A549 (cell line): ENCODE measurements at regions not wholly inside any gene's neighbourhood (a gene's known extent, or its start where the extent isn't known, plus 50 kb on each side); places are given as distances from the start of the nearest gene placed in this dataset.

Experiments used
- ATAC-seq, 2 experiments: fragments of 200-7000 bp in 1 of 2; fragments of >200 bp in 1 of 2; cut with Nextera tagmentation in 1 of 2; cut with Tn5 transposase in 1 of 2; 3 replicates each; pipeline versions ENCODE4 v1.8.0 to v1.9.1; 2018 to 2020; ENCODE audit warnings: mild to moderate bottlenecking in 1 of 2, moderate library complexity in 1 of 2
- CTCF ChIA-PET: fragments of 300-600 bp; sonication (Branson Sonifier 250); formaldehyde crosslinking; extraction: SDS; loops from one replicate; lab custom pipeline; 2021; ENCODE audit warnings: antibody characterized with exemption, inconsistent platforms; lab: Yijun Ruan, JAX
- POLR2A ChIA-PET: fragments of 350-600 bp; formaldehyde crosslinking; extraction: SDS; loops from one replicate; lab custom pipeline; 2021; ENCODE audit warnings: antibody characterized with exemption, inconsistent platforms; lab: Yijun Ruan, JAX
- DNase-seq, 2 experiments: peaks; one replicate each; pipeline versions ENCODE4 v3.0.0 to v3.0.0-alpha.2; 2011 to 2016; ENCODE audit warnings: low read depth in 1 of 2, low spot score in 1 of 2
- FAIRE-seq: peaks from 2 replicates; lab custom pipeline; 2011; peaks lifted over from hg19 to GRCh38; lab: Jason Lieb, UNC
- H3K27ac ChIP-seq, 2 experiments: fragments of >200 bp; sonication (Bioruptor Twin); formaldehyde crosslinking; 3 replicates each; pipeline ENCODE4 v1.5.1; 2016 to 2017
- H3K4me1 ChIP-seq: fragments of >200 bp; sonication (Bioruptor Twin); formaldehyde crosslinking; 3 replicates; pipeline ENCODE4 v1.6.1; 2016
- H3K4me2 ChIP-seq: fragments of >200 bp; sonication (Bioruptor Twin); formaldehyde crosslinking; 3 replicates; pipeline ENCODE4 v1.6.1; 2016
- H3K4me3 ChIP-seq: fragments of >200 bp; sonication (Bioruptor Twin); formaldehyde crosslinking; 3 replicates; pipeline ENCODE4 v1.5.1; 2016
- H3K9me3 ChIP-seq: fragments of >200 bp; sonication (Bioruptor Twin); formaldehyde crosslinking; 3 replicates; pipeline ENCODE4 v1.6.1; 2016
- CBX2 ChIP-seq: fragments of 200-600 bp; sonication (generic); IDR thresholded peaks from 2 replicates; pipeline ENCODE4 v1.6.1; 2016; ENCODE audit warnings: low read depth, mild to moderate bottlenecking, borderline replicate concordance
- CBX8 ChIP-seq: fragments of 200-600 bp; sonication (generic); IDR thresholded peaks from 2 replicates; pipeline ENCODE4 v1.6.1; 2016
- EHF ChIP-seq: fragments of 250-450 bp; sonication (Bioruptor Pico); IDR thresholded peaks from 2 replicates; pipeline ENCODE4 v1.5.0; 2020; ENCODE audit warnings: mild to moderate bottlenecking
- HOXA7 ChIP-seq: fragments of 250-450 bp; sonication (Bioruptor Pico); IDR thresholded peaks from 2 replicates; pipeline ENCODE4 v1.5.0; 2020; ENCODE audit warnings: mild to moderate bottlenecking, moderate library complexity
- HOXB5 ChIP-seq: fragments of 250-450 bp; sonication (Bioruptor Pico); IDR thresholded peaks from 2 replicates; pipeline ENCODE4 v1.5.0; 2020; ENCODE audit warnings: mild to moderate bottlenecking, moderate library complexity
- JUN ChIP-seq, 2 experiments: fragments of >200 bp; sonication (Bioruptor Twin); formaldehyde crosslinking; IDR thresholded peaks; 2 replicates in 1 of 2; 3 replicates in 1 of 2; pipeline ENCODE4 v1.6.1; 2016 to 2017
- JUNB ChIP-seq: fragments of >200 bp; sonication (Bioruptor Twin); formaldehyde crosslinking; IDR thresholded peaks from 2 replicates; pipeline ENCODE4 v1.6.1; 2016
- MAFK ChIP-seq: fragments of 450-650 bp; IDR thresholded peaks from 2 replicates; pipeline ENCODE4 v1.6.1; 2014; ENCODE audit not compliant: partially characterized antibody
- NFE2L2 ChIP-seq: fragments of 150-350 bp; conservative IDR thresholded peaks from 2 replicates; pipeline ENCODE4 v1.6.1; 2014; ENCODE audit warnings: low read length
- PHF8 ChIP-seq: fragments of 200-600 bp; sonication (generic); IDR thresholded peaks from 2 replicates; pipeline ENCODE4 v1.6.1; 2016; ENCODE audit warnings: low read depth, mild to moderate bottlenecking, antibody characterized with exemption, moderate library complexity, borderline replicate concordance
- RARB ChIP-seq: fragments of 250-450 bp; sonication (Bioruptor Pico); IDR thresholded peaks from 2 replicates; pipeline ENCODE4 v1.8.0; 2021; ENCODE audit warnings: mild to moderate bottlenecking, moderate library complexity
- SMC3 ChIP-seq: fragments of >200 bp; sonication (Bioruptor Twin); formaldehyde crosslinking; IDR thresholded peaks from 3 replicates; pipeline ENCODE4 v1.6.1; 2018; ENCODE audit warnings: inconsistent platforms
- TFCP2L1 ChIP-seq: fragments of 250-450 bp; sonication (Bioruptor Pico); IDR thresholded peaks from 2 replicates; pipeline ENCODE4 v1.5.0; 2021; ENCODE audit warnings: mild to moderate bottlenecking
- WGBS: methylation state at CpG from one replicate; pipeline ENCODE4 v1.1.6; 2017; ENCODE audit errors: missing lambda C conversion rate; 5-methylcytosine and 5-hydroxymethylcytosine counted together
- TF ChIP-seq, protein P1 (sequence below): fragments of 250-450 bp; sonication (Bioruptor Pico); IDR thresholded peaks from 2 replicates; pipeline ENCODE4 v1.5.0; 2021; ENCODE audit warnings: mild to moderate bottlenecking, moderate library complexity, borderline replicate concordance
- TF ChIP-seq, protein P2 (sequence below): fragments of 200-600 bp; sonication (generic); IDR thresholded peaks from 2 replicates; pipeline ENCODE4 v1.6.1; 2016; ENCODE audit warnings: antibody characterized with exemption, mild to moderate bottlenecking, moderate library complexity
- TF ChIP-seq, protein P3 (sequence below): fragments of 150-350 bp; IDR thresholded peaks from 2 replicates; pipeline ENCODE4 v1.6.1; 2014; ENCODE audit warnings: low read depth, mild to moderate bottlenecking, low read length

DNA sequence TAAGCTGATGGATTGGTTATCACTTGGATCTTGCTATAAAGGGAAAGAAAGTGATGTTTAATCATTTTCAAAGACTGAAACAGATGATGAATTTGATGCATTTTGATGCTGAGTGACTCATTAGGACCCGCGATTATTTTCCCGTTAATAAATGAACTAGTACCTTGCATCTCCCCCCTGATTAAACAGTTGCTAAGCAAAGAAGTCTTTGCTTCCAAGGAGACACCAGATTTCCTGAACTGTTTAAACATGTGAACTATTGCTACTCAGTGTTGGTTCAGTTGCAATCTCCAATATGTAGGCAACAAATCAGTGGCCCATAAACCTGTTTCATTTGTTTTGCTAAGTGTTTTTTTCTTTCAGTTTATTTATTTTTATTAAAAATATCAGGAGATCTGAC, 375.2 kb downstream of the AACS start:
- POLR2A ChIA-PET: no interaction called here
- no peak for FAIRE-seq
- no peaks in the 10 kb centered on the region for H3K9me3 ChIP-seq
- TF ChIP-seq HOXB5 (CRISPR knock-in tag): no peak
- H3K4me2 ChIP-seq: no peak overlapping the region
- 0% methylated on average over 3 of the region's 3 CpGs for WGBS
- no peak overlapping the region for H3K27ac ChIP-seq
- H3K4me3 ChIP-seq: no peak overlapping the region
- CTCF ChIA-PET: no interaction called here
- no peaks in the 10 kb centered on the region for H3K4me1 ChIP-seq
- no peak for DNase-seq
- ATAC-seq: no peak

DNA sequence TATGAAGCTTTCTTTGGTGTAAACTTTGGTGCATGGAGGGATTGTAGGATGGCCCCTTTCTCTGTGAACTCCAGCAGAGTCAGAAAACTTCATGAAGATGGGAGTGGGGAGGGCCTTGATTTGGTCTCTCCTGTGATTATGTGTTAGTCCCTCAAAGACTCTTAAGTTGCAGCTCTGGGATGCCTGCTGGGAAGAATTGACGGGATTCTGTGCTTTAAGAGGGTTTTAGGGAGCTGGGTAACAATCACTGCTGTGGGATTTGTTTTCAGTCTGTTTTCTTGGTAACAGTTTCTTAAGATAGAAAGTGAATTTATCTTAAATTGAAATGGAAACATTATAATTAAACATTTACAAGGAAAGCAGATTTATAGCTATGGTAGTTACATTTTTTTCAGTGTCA, 378.1 kb downstream of the AACS start:
- Histone ChIP-seq H3K4me2 (no peak overlapping the region), H3K27ac (no peak overlapping the region), H3K4me3 (no peak overlapping the region), H3K4me1 (no peaks in the 10 kb centered on the region), H3K9me3 (no peaks in the 10 kb centered on the region)
- ChIA-PET CTCF (interaction anchor here (0.6 to 0.8 kb wide), 2 partner anchors 21 to 53 kb away, joined by 3 read pairs; no protein-coding TSS in a partner anchor), POLR2A (no interaction called here)
- WGBS: 3% methylated on average over 1 of the region's 1 CpG
- ATAC-seq (no peak), FAIRE-seq (no peak), DNase-seq (no peak)
- TF ChIP-seq JUNB (no peak), RARB (CRISPR knock-in tag) (no peak), EHF (CRISPR knock-in tag) (no peak)
- TF ChIP-seq, protein P1, sequence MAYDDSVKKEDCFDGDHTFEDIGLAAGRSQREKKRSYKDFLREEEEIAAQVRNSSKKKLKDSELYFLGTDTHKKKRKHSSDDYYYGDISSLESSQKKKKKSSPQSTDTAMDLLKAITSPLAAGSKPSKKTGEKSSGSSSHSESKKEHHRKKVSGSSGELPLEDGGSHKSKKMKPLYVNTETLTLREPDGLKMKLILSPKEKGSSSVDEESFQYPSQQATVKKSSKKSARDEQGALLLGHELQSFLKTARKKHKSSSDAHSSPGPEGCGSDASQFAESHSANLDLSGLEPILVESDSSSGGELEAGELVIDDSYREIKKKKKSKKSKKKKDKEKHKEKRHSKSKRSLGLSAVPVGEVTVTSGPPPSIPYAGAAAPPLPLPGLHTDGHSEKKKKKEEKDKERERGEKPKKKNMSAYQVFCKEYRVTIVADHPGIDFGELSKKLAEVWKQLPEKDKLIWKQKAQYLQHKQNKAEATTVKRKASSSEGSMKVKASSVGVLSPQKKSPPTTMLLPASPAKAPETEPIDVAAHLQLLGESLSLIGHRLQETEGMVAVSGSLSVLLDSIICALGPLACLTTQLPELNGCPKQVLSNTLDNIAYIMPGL (CRISPR knock-in tag): no peak
- TF ChIP-seq, protein P2, sequence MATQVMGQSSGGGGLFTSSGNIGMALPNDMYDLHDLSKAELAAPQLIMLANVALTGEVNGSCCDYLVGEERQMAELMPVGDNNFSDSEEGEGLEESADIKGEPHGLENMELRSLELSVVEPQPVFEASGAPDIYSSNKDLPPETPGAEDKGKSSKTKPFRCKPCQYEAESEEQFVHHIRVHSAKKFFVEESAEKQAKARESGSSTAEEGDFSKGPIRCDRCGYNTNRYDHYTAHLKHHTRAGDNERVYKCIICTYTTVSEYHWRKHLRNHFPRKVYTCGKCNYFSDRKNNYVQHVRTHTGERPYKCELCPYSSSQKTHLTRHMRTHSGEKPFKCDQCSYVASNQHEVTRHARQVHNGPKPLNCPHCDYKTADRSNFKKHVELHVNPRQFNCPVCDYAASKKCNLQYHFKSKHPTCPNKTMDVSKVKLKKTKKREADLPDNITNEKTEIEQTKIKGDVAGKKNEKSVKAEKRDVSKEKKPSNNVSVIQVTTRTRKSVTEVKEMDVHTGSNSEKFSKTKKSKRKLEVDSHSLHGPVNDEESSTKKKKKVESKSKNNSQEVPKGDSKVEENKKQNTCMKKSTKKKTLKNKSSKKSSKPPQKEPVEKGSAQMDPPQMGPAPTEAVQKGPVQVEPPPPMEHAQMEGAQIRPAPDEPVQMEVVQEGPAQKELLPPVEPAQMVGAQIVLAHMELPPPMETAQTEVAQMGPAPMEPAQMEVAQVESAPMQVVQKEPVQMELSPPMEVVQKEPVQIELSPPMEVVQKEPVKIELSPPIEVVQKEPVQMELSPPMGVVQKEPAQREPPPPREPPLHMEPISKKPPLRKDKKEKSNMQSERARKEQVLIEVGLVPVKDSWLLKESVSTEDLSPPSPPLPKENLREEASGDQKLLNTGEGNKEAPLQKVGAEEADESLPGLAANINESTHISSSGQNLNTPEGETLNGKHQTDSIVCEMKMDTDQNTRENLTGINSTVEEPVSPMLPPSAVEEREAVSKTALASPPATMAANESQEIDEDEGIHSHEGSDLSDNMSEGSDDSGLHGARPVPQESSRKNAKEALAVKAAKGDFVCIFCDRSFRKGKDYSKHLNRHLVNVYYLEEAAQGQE: no peak
- TF ChIP-seq, protein P3, sequence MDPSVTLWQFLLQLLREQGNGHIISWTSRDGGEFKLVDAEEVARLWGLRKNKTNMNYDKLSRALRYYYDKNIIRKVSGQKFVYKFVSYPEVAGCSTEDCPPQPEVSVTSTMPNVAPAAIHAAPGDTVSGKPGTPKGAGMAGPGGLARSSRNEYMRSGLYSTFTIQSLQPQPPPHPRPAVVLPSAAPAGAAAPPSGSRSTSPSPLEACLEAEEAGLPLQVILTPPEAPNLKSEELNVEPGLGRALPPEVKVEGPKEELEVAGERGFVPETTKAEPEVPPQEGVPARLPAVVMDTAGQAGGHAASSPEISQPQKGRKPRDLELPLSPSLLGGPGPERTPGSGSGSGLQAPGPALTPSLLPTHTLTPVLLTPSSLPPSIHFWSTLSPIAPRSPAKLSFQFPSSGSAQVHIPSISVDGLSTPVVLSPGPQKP: no peak

DNA sequence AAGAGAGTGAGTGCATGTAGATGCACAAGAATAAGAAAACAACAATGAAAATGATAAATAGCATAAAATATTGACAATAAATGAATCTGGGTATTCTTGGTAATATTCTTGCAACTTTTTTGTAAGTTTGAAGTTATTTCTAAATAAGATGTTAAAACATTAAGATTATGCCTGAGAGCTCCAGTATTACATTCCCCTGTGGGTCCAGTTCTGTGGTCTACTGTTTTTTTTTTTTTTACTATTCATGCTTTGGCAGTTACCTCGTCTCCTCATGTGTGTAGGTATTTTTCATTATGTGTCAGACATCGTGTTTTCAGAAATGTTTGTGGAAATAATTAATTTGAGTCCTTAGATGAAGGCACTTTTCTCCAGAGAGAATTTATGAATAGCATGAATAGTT, 386.2 kb downstream of the AACS start:
- POLR2A ChIA-PET: no interaction called here
- TF ChIP-seq PHF8 (no peak), NFE2L2 (no peak), JUN (IDR thresholded peaks at IDR 0.05) (no peak), CBX2 (no peak), MAFK (no peak), CBX8 (no peak), HOXA7 (CRISPR knock-in tag) (no peak), SMC3 (no peak), TFCP2L1 (no peak)
- TF ChIP-seq, protein P2: no peak
- H3K9me3 ChIP-seq: no peaks in the 10 kb centered on the region
- FAIRE-seq (no peak), DNase-seq (no peak), ATAC-seq (no peak)
- H3K27ac ChIP-seq: no peak overlapping the region
- no peak overlapping the region for H3K4me2 ChIP-seq
- CTCF ChIA-PET: interaction anchor here (0.7 kb wide), 1 partner anchor 437 kb away, joined by 3 read pairs; no protein-coding TSS in a partner anchor
- 1% methylated on average over 2 of the region's 2 CpGs for WGBS
- H3K4me3 ChIP-seq: no peak overlapping the region
- H3K4me1 ChIP-seq: no peaks in the 10 kb centered on the region
